GM19238 (cell line): ENCODE measurements at regions not wholly inside any gene's neighbourhood (a gene's known extent, or its start where the extent isn't known, plus 50 kb on each side); places are given as distances from the start of the nearest gene placed in this dataset.
"Not testable (repeated sequence)": the region's sequence is repeated elsewhere in the genome, so short reads cannot be mapped to it uniquely, and the experiment has no call there.

ENCODE experiments used
- DNase-seq: peaks from one replicate; pipeline ENCODE4 v3.0.0; 2011; ENCODE audit warnings: low spot score; ENCODE audit not compliant: insufficient read length

DNA sequence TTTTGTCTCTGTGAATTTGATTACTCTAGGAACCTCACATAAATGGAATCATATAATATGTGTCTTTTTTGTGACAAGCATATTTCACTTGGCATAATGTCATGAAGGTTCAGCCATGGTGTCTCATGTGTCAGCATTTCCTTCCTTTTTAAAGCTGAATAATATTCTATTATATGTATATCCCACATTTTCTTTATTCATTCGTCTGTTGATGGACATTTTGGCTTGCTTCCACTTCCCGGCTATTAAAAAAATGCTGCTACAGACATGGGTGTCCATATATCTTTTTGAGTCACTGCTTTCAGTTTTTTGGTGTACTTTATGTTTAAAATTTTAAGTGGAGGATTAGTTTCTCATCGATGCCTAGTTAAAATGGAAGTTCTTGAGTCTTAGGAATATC, 59.8 kb upstream of the C5orf63 start:
- DNase-seq, result no peak

GRCh38 chr5:127136908-127137307, 63.6 kb upstream of the C5orf63 start:
- no peak for DNase-seq

- no peak for DNase-seq
Measured at GRCh38 chr5:127143722-127144121, 70.4 kb upstream of the C5orf63 start.

DNA sequence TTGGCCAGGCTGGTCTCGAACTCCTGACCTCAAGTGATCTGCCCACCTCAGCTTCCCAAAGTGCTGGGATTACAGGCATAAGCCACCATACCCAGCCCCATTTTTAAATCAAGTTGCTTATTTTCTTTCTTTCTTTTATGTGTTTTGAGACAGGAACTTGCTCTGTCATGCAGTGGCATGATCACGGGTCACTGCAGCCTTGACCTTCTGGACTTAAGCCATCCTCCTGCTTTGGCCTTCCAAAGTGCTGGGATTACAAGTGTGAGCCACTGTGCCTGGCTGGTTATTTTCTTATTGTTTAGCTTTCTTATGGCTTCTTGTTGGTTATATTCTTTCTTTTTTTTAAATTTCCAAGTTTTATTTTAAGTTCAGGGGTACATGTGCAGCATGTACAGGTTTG, 79.7 kb upstream of the C5orf63 start:
- DNase-seq, result no peak

DNA sequence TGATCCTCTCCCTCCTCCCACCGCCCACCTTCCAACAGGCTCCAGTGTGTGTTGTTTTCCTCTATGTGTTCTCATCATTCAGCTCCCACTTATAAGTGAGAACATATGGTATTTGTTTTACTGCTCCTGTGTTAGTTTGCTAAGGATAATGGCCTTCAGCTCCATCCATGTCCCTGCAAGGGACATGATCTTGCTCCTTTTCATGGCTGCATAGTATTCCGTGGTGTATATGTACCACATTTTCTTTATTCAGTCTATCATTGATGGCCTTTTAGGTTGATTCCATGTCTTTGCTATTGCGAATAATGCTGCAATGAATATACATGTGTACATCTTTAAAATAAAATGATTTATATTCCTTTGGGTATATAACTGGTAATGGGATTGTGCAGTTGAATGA, 80.2 kb upstream of the C5orf63 start:
- no peak for DNase-seq

DNA sequence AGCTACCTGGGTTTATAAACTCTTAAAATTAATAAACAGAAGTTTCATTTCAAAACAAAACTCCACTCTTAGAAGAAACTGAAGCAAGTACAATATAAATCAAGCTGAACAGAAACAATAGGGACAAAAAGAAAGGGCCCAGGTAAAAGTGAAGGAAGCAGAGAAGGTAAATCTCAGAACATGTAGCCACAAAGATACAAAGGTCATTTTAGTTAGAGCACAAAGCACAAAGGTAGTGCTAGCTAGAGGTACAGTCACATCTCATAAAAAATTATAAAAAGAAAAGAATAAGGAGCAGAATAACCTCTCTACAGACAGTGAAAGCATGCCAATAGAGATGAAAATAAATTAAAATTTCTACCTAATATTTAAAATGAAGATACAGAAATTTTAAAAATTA, 90.4 kb upstream of the C5orf63 start:
- no peak for DNase-seq

GRCh38 chr5:127170918-127171600, 97.8 kb upstream of the C5orf63 start:
- no peak for DNase-seq

DNA sequence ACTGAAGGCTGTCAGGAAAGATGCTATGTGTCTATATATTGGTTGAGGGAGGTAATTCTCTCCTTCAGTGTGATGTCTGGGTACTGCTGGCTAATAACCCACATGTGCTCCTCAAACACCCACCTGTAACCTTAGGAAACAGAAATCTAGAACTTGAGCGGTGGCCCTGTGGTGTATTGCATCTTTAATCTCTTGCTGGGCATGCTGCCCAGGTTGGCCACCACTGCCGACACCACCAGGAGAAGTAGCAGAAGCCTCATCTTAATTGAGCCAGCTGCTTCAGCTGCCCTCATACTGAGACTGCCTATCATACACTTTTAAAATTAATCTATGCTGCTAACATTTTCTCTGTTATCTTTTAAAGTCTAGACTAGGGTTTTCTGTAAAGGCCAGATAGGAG, 103.5 kb upstream of the C5orf63 start:
- no peak for DNase-seq

DNA sequence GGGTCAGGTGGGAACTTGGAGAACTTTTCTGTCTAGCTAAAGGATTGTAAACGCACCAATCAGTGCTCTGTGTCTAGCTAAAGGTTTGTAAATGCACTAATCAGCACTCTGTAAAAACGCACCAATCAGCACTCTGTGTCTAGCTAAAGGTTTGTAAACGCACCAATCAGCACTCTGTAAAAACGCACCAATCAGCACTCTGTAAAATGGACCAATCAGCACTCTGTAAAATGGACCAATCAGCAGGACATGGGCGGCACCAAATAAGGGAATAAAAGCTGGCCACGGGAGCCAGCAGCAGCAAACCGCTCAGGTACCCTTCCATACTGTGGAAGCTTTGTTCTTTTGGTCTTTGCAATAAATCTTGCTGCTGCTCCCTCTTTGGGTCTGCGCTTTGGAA, 108.0 kb upstream of the MEGF10 start:
- DNase-seq, result not testable (repeated sequence)

- DNase-seq, result no peak
Measured at GRCh38 chr5:127183332-127183731, 107.3 kb upstream of the MEGF10 start.

DNA sequence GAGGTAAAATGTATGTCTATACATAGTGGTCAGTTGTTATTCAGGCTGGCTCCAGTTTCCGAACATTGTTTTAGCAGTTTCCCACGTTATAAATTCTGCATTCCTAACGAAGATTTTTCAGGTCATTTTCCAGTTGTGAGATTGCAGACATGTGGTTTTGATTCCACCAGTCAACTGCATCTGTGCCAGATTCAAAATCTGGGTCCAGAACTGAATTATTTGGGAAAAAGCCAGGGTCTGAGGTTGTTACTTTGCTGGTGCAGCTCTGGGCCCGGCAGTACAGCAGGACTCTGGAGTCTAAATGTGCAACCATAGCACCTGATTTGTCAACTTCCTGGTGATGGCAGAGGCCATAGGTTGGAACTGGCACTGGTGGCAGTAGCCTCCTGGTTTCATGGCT, 105.7 kb upstream of the MEGF10 start:
- DNase-seq, result no peak

DNA sequence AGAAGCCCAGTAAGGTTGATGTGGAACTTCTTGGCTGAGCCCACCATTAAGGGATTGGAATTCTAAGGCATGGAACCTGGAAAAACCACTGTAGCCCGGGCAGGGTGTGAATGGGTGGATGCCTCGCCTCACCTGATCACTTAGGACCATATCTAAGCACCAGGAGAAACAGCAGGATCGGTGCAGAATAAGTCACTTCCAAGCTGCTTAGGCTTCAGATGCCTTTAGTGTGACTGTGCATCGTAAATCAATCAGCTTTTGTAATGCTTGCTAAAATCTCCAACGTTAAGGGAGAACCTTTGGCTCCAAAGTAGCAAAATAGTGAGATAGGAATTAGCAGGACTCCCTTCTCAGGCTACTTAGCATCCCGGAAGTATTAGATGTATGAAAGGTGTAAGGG, 103.9 kb upstream of the MEGF10 start:
- no peak for DNase-seq

- DNase-seq, result no peak
Measured at GRCh38 chr5:127187706-127188105, 102.9 kb upstream of the MEGF10 start.

DNA sequence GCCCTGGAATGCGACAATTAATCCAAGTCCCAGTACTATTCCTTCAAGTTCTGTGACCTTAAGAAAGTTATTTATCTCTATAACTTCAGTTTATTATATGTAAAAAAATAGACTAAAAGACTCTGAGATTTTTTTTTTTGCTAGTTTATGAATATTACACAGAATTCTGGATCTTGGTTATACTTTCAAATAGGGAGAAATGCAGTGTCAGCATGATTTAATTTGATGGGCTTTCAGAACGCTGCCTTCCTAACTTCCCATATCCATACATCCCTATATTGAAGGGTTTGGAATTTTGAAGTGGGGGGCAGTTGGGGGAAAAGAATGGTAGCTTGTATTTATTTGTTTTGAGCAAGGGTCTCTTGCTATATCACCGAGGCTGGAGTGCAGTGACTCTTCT, 98.4 kb upstream of the MEGF10 start:
- DNase-seq, result no peak

DNA sequence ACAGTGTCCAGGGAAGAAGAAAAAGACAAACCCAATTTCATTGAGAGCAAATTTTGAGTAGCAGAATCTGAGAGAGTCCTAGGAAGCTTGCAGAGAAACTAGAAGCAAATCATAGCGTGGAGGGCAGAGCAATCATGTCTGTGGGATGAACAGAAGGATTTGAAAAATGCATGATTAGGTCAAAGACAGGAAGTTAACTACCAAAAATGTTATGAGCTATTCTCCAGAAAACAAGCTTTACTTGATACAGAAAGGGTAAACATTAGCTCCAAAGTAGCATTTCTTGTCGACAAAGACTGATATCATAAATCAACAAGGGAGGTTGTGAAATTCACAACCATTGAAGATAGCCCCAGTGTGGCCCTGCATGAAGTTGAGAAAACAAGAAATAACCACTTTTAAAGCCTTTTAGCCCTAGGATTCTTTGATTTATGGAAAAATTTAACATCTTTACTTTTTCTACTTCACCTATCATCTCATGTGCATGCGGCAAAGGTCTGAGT, 97.7 kb upstream of the MEGF10 start:
- DNase-seq, result no peak

GRCh38 chr5:127196042-127196441, 94.6 kb upstream of the MEGF10 start:
- no peak for DNase-seq

DNA sequence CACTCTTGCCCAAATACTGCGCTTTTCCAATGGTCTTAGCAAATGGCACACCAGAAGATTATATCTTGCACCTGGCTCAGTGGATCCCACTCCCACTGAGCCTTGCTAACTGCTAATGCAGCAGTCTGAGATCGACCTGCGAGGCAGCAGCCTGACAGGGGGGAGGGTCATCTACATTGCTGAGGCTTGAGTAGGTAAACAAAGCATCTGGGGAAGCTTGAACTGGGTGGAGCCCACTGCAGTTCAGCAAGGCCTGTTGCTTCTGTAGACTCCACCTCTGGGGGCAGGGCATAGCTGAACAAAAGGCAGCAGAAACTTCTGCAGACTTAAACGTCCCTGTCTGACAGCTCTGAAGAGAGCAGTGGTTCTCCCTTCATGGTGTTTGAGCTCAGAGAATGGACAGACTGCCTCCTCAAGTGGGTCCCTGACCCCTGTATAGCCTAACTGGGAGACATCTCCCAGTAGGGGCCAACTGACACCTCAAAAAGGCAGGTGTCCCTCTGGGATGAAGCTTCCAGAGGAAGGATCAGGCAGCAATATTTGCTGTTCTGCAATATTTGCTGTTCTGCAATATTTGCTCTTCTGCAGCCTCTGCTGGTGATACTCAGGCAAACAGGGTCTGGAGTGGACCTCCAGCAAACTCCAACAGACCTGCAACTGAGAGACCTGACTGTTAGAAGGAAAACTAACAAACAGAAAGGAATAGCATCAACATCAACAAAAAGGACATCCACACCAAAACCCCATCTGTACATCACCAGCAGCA, 93.0 kb upstream of the MEGF10 start:
- DNase-seq, result not testable (repeated sequence)

GRCh38 chr5:127202738-127203137, 87.9 kb upstream of the MEGF10 start:
- not testable (repeated sequence) for DNase-seq

GRCh38 chr5:127203818-127204217, 86.8 kb upstream of the MEGF10 start:
- no peak for DNase-seq

- DNase-seq, result no peak
Measured at GRCh38 chr5:127205147-127205546, 85.4 kb upstream of the MEGF10 start.

DNA sequence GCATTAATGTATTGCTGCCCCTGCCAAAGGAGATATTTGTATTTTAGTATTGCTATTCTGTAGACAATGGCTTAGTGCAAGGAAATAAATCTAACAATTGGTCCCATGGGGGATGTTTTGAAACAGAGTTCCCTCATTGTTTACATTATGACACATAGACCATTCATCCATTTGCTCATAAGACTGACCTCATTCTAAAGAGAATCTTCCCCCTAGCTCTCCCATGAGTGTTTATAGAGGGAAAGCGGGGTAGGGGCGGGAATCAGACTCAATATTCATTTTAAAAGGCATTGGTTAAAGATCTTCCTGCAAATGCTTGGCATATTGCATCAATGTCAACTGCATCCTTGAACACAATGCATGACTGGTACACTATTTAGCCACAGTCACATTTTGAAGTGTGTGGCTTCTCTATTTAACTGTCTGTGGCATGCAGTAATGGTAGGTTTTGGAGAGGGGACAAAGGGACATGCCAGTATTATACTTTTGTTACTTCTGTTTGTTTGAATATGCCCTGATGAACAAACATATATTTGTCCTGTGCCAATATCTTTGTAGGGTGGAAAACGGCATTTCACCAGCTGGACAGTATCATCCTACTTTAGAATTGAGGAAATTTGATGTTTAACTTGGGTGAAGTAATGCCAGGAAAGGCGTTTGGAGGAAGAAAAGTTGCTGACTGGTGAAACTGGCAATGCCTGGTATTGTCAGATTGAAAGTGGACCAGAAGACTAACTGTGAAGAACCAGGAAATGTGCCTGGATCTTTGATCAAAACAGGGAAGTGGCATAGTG, 84.1 kb upstream of the MEGF10 start:
- DNase-seq, result no peak

- no peak for DNase-seq
Measured at GRCh38 chr5:127210042-127210441, 80.6 kb upstream of the MEGF10 start.
